Gastroesophageal sphincter (tissue), 4 donors: ENCODE measurements at regions not wholly inside any gene's neighbourhood (a gene's known extent, or its start where the extent isn't known, plus 50 kb on each side); places are given as distances from the start of the nearest gene placed in this dataset.

Source experiments
- ATAC-seq: fragments of 150-250 bp; one replicate; pipeline ENCODE4 v1.9.1; 2016; ENCODE audit warnings: mild to moderate bottlenecking, moderate library complexity
- H3K27ac ChIP-seq, 4 donors: fragments of 200-600 bp; sonication (generic) in 3 of 4; 1 replicate in 3 of 4; 2 replicates in 1 of 4; pipeline ENCODE4 v1.5.1; 2016 to 2019
- H3K27me3 ChIP-seq: fragments of 200-600 bp; sonication (generic); one replicate; pipeline ENCODE4 v1.5.1; 2019
- H3K36me3 ChIP-seq, 2 donors: fragments of 200-600 bp; sonication (generic); one replicate each; pipeline ENCODE4 v1.5.1; 2019; ENCODE audit warnings: control low read depth in 1 of 2
- H3K4me1 ChIP-seq, 3 donors: fragments of 200-600 bp; sonication (generic); 1 replicate in 2 of 3; 2 replicates in 1 of 3; pipeline ENCODE4 v1.5.1; 2016 to 2019; ENCODE audit warnings: control low read depth in 2 of 3
- H3K4me3 ChIP-seq, 2 donors: fragments of 200-600 bp; sonication (generic); one replicate each; pipeline ENCODE4 v1.5.1; 2019; ENCODE audit warnings: mild to moderate bottlenecking in 1 of 2, moderate library complexity in 1 of 2
- H3K9me3 ChIP-seq, 3 donors: fragments of 200-600 bp; sonication (generic); one replicate each; pipeline ENCODE4 v1.5.1; 2017 to 2019; ENCODE audit warnings: control low read depth in 2 of 3
- EP300 ChIP-seq: sonication (generic); formaldehyde crosslinking; IDR thresholded peaks from one replicate; pipeline ENCODE4 v1.6.1; 2017; ENCODE audit warnings: antibody characterized with exemption, mild to moderate bottlenecking
- POLR2A ChIP-seq, 2 donors: fragments of 450-650 bp; IDR thresholded peaks; one replicate each; pipeline ENCODE4 v1.6.1; 2017; ENCODE audit warnings: antibody characterized with exemption in 2 of 2, mild to moderate bottlenecking in 2 of 2, moderate library complexity in 1 of 2
- POLR2AphosphoS5 ChIP-seq: sonication (generic); formaldehyde crosslinking; IDR thresholded peaks from one replicate; pipeline ENCODE4 v1.6.1; 2017; ENCODE audit warnings: antibody characterized with exemption
- WGBS, 2 donors: methylation state at CpG; one replicate each; pipeline ENCODE4 v1.1.5; 2018; ENCODE audit warnings: low coverage in 1 of 2; 5-methylcytosine and 5-hydroxymethylcytosine counted together
- TF ChIP-seq, protein P1 (sequence below), 4 experiments: fragments of 200-600 bp in 2 of 4; fragments of 450-650 bp in 2 of 4; sonication (generic) in 1 of 4; IDR thresholded peaks; one replicate each; pipeline ENCODE4 v1.5.1; 2017 to 2019; ENCODE audit warnings: antibody characterized with exemption in 4 of 4, mild to moderate bottlenecking in 2 of 4, moderate library complexity in 2 of 4

DNA sequence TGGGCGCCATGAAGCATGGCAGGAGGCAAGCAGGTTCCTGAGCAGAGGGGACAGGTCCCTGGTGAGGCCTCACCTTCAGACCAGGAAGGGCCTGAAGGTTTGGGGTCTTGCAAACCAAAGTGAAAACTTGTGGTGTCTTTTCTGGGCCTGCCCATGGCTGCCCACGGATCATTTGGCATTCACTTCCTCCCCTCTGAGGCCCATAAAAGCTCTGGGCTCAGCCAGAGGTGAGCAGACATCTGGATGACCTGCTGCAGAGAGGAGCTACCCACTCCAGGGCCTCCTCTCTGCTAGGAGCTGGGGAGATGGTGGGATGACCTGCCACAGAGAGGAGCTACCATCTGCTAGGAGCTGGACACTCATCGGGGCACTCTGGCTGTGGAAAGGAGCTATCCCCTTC, 112.9 kb upstream of the TMEM18 start:
- H3K4me3 ChIP-seq, result no peak overlapping the region
- no peak overlapping the region for H3K27ac ChIP-seq
- 92% methylated on average over 2 of the region's 3 CpGs; no CpG with 5 or more reads in 1 of the 2 donors for WGBS, 2 donors
- no peaks in the 10 kb centered on the region for H3K4me1 ChIP-seq
- no peak for ATAC-seq
- H3K9me3 ChIP-seq, result no peaks in the 10 kb centered on the region
- no peaks in the 10 kb centered on the region for H3K27me3 ChIP-seq
- TF ChIP-seq EP300 (no peak), POLR2AphosphoS5 (no peak), POLR2A (IDR thresholded peaks at IDR 0.05) (no peak)
- TF ChIP-seq, protein P1, sequence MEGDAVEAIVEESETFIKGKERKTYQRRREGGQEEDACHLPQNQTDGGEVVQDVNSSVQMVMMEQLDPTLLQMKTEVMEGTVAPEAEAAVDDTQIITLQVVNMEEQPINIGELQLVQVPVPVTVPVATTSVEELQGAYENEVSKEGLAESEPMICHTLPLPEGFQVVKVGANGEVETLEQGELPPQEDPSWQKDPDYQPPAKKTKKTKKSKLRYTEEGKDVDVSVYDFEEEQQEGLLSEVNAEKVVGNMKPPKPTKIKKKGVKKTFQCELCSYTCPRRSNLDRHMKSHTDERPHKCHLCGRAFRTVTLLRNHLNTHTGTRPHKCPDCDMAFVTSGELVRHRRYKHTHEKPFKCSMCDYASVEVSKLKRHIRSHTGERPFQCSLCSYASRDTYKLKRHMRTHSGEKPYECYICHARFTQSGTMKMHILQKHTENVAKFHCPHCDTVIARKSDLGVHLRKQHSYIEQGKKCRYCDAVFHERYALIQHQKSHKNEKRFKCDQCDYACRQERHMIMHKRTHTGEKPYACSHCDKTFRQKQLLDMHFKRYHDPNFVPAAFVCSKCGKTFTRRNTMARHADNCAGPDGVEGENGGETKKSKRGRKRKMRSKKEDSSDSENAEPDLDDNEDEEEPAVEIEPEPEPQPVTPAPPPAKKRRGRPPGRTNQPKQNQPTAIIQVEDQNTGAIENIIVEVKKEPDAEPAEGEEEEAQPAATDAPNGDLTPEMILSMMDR (IDR thresholded peaks at IDR 0.05), result no peak
- H3K36me3 ChIP-seq, result no peaks in the 10 kb centered on the region

DNA sequence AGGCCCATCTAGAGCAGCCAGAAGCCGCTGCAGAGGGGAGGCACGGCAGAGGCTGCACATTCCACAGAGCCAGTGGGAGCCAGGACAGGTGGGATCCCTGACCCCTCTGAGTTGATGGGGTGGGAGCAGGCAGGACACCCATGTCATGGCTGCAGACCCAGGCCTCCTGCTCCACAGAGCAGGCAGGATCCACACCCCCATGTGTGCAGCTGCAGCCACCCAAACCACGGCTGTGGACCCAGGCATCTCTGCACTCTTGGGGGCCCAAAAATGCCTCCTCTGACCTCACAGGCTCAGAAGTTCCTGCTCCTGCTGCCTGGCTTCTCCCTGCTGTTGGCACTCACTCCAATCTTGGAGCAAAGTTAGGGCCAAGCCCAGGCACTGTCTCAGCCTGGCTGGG, 112.3 kb upstream of the TMEM18 start:
- no peak for TF ChIP-seq POLR2A (IDR thresholded peaks at IDR 0.05)
- no peak for TF ChIP-seq POLR2AphosphoS5
- no peaks in the 10 kb centered on the region for H3K27me3 ChIP-seq
- H3K36me3 ChIP-seq, result no peaks in the 10 kb centered on the region
- no peak overlapping the region for H3K4me3 ChIP-seq
- no peak overlapping the region for H3K27ac ChIP-seq
- H3K9me3 ChIP-seq, result no peaks in the 10 kb centered on the region
- no peak for ATAC-seq
- 94 to 100% methylated on average over 2 of the region's 3 CpGs for WGBS, 2 donors
- H3K4me1 ChIP-seq, result no peaks in the 10 kb centered on the region

DNA sequence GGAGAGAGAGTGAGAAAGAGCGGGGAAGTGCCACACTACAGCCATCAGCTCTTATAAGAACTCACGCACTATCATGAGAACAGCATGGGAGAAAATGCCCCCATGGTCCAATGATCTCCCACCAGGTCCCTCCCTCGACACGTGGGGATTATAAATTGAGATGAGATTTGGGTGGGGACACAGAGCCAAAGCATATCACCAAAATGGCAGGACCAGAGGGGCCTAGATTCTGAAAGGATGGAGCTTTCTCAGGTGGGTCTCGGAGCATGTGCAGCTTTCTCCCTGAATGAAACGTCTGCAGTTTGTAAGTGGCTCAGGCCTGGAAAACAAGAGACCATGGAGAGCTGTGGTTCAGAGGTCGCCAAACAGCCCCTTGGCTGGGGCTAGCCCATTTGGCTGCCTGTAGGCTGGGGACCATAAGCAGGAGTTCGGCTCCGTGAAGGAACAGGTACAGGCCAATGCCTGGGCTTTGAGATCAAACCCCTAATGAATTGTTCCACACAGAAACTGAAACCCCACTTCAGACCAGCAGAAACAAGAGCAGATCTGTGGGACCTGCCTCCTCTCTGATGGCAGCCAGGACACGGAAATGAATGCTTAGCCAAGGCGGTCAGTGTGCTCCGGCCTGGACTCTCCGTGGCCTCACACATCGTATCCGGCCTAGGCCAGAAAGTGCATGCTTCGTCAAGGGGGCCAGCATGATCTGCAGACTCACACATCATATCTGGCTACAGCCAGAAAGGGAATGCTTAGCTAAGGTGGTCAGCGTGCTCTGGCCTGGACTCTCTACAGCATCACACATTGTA, 111.2 kb upstream of the TMEM18 start:
- no peaks in the 10 kb centered on the region for H3K27me3 ChIP-seq
- no peaks in the 10 kb centered on the region for H3K4me1 ChIP-seq
- no peak for TF ChIP-seq POLR2AphosphoS5
- WGBS, 2 donors, result 90 to 92% methylated on average over 7 of the region's 17 CpGs
- H3K9me3 ChIP-seq, result no peaks in the 10 kb centered on the region
- H3K27ac ChIP-seq, result no peak overlapping the region
- H3K4me3 ChIP-seq, result no peak overlapping the region
- no peak for ATAC-seq
- H3K36me3 ChIP-seq, result no peaks in the 10 kb centered on the region

DNA sequence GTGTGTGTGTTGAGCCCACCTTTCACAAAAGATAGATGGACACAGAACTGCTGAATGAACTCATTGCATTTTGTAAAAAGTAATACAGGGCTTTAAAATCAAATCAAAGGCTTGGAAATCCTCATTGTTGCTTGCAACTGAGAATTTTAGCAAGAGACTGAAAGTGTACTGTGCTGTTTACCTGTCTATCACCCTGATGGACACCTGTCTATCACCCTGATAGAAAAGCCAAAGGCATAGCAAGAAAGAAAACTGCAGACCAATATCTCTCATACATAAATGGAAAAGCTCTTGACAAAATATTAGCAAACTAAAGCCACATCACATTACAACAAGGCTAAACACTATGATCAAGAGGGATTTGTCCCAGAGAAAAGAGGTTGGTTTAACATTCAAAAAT, 107.5 kb upstream of the TMEM18 start:
- Histone ChIP-seq H3K4me1 (no peaks in the 10 kb centered on the region), H3K27ac (no peak overlapping the region), H3K4me3 (no peak overlapping the region), H3K36me3 (no peaks in the 10 kb centered on the region), H3K9me3 (no peaks in the 10 kb centered on the region), H3K27me3 (peaks cover 13% of the 10 kb centered on the region)
- TF ChIP-seq EP300 (no peak), POLR2A (IDR thresholded peaks at IDR 0.05) (no peak), POLR2AphosphoS5 (no peak)
- TF ChIP-seq, protein P1 (IDR thresholded peaks at IDR 0.05), result no peak
- no peak for ATAC-seq

DNA sequence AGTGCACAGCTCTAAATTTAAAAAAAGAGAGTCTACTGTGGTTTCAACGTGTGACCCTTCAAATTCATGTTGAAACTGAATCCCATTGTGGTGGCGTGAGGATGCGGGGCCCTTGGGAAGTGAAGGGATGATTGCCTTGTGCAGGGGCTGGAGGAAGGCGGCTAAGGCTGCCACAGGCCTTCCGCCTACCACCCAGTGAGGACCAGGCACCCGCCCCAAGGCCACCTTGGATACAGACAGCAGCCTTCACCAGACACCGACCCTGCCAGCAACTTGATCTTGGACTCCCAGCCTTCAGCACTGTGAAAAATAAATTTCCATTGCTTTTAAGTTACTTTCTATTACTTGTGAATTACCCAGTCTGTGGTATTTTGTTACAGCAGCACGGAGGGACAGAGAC, 103.4 kb upstream of the TMEM18 start:
- no peaks in the 10 kb centered on the region for H3K4me1 ChIP-seq
- no peaks in the 10 kb centered on the region for H3K9me3 ChIP-seq
- no peak for ATAC-seq
- H3K36me3 ChIP-seq, result no peaks in the 10 kb centered on the region
- H3K27ac ChIP-seq, result no peak overlapping the region
- no peak overlapping the region for H3K4me3 ChIP-seq
- TF ChIP-seq POLR2A (IDR thresholded peaks at IDR 0.05), result no peak
- TF ChIP-seq POLR2AphosphoS5, result no peak
- TF ChIP-seq, protein P1 (IDR thresholded peaks at IDR 0.05), result no peak
- no peak for TF ChIP-seq EP300
- peaks cover 13% of the 10 kb centered on the region for H3K27me3 ChIP-seq
- WGBS, 2 donors, result 91 to 93% methylated on average over 4 to 8 of the region's 8 CpGs

DNA sequence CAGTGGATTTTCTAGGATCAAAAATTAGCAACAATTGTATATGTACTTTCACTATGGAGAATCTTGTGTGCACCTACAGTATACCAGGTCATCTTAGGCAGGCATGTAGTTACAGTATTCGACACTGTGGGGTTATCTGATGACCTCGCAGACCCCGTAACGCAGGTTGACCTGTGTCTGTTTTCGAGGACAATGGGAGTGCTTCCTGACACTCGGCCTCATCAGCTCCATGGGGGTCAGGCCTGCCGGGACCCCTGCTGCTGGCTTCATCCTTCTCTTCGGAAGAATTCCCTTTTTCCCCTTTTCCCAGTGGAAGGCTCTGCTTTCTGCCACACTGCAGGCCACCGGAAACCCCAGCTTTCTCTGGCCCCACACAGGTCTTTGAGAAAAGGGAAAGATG, 102.8 kb upstream of the TMEM18 start:
- 71% methylated on average over 8 of the region's 9 CpGs; no CpG with 5 or more reads in 1 of the 2 donors for WGBS, 2 donors
- H3K36me3 ChIP-seq, result no peaks in the 10 kb centered on the region
- peaks cover 13% of the 10 kb centered on the region for H3K27me3 ChIP-seq
- no peak for TF ChIP-seq EP300
- TF ChIP-seq, protein P1 (IDR thresholded peaks at IDR 0.05), result no peak
- no peak for TF ChIP-seq POLR2AphosphoS5
- no peak for TF ChIP-seq POLR2A (IDR thresholded peaks at IDR 0.05)
- no peaks in the 10 kb centered on the region for H3K9me3 ChIP-seq
- no peak for ATAC-seq
- no peaks in the 10 kb centered on the region for H3K4me1 ChIP-seq
- H3K4me3 ChIP-seq, result no peak overlapping the region
- no peak overlapping the region for H3K27ac ChIP-seq
